HG03378 (cell line): ENCODE measurements at regions not wholly inside any gene's neighbourhood (a gene's known extent, or its start where the extent isn't known, plus 50 kb on each side); places are given as distances from the start of the nearest gene placed in this dataset.

Source experiments
- ATAC-seq: cut with Tn5 transposase; IDR thresholded peaks from one replicate; pipeline ENCODE4 v1.9.1; 2021; ENCODE audit warnings: mild to moderate bottlenecking, moderate library complexity; ENCODE audit not compliant: unreplicated experiment

DNA sequence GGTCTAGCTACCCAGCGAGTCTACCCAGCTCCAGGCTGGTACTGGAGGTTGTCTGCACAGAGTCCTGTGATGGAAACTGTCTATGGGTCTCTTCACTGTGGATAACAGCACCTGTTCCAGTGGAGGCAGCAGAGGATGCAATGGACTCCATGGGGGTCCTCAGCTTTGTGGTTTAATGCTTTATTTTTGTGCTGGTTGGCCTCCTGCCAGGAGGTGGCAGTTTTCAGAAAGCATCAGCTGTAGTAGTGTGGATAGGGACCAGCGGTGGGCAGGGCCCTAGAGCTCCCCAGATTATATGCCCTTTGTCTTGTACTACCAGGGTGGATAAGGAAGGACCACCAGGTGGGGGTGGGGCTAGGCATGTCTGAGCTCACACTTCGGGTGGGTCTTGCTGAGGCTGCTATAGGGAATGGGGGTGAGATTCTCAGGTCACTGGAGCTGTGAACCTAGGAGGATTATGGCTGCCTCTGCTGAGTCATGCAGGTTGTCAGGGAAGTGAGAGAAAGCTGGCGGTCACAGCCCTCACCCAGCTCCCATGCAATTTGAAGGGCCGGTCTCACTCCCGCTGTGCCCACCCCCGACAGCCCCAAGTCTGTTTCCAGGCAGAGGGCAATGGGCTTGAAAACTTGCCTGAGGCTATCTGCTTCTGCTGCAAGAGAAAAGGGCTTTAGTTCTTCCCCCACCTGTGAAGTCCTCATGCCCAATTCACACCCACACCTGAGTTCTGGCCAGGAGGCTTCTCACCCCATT lies 397.1 kb downstream of the TLE1 start:
- ATAC-seq, result no peak

DNA sequence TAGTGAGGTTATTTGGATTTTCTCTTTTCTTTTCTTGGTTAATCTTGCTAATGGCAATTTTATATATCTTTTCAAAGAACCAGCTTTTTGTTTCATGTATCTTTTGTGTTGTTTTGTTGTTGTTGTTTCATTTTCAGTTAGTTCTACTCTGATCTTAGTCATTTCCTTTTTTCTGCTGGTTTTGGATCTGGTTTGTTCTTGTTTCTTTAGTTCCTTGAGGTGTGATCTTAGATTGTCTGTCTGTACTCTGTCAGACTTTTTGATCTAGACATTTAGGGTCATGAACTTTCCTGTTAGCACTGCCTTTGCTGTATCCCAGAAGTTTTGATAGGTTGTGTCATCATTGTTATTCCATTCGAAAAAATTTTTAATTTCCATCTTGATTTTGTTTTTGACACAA lies 399.7 kb downstream of the TLE1 start:
- ATAC-seq, result no peak

DNA sequence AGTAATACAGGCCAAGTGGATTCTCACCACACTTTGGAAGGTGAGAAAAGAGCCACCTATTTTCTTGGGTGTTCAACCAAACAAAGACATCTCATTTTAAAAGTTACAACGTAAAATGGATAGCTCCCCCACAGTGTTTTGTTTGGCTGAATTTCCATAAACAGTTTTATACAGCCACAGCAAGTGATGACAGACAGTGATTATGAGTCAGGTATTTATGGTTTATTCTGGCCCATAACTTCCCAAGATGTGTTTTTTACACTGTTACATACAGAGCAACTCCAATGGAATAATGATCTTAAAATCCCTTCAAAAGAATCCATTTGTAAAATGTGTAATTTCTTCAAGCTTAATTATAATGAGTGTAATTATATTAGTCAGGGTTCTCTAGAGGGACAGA lies 421.3 kb downstream of the TLE1 start:
- no peak for ATAC-seq

DNA sequence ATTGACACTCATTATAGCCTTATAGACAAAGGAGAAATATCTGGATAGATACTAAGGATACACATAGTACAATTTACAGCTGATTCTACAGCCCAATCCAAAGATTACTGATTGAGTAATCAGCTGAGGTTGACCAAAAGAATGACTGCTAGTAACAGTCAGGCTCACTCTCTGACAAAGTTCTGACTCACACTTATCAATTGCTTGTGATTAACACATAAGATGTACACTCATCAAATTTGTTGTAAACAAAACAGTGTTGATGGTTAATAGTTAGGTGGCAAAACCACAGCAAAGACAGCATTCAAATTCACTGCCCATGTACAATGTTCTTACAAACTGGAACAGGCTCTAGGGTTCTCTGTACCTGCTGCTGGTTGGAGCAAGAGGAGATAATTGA lies 422.7 kb downstream of the TLE1 start:
- no peak for ATAC-seq

DNA sequence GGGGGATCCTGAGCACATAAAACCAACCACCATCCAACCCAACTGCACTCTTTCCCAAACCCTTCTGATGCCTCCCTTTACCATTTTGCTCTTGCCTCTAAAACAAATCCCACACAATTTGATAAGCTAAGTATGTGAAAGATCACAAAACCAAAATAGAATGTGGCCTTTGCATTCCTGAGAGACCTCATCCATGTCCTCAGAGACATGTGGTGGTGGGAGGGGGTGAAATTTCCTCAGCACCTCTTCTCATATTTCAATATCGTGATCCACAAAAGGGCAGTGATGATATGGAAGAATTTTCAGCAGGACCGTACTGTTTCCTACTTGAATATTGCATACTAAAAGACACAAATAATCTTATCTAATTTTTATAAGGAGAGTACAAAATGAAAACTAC lies 423.3 kb downstream of the TLE1 start:
- ATAC-seq, result no peak

GRCh38 chr9:81264516-81264915 lies 424.8 kb downstream of the TLE1 start:
- no peak for ATAC-seq

DNA sequence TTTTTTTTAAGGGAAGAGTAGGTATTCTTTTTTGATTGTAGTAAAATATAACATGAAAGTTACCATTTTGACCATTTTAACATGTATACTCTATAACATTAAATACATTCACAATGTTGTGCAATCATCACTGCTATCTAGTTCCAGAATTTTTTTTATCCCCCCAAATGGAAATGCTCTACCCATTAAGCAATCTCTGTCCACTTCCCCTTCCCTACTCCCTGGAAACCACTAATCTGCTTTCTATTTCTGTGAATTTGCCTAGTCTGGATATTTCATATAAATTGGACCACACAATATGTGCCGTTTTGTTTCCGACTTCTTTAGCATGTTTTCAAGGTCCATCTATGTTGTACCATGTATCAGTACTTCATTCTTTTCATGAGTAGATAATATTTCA lies 429.5 kb downstream of the TLE1 start:
- no peak for ATAC-seq

DNA sequence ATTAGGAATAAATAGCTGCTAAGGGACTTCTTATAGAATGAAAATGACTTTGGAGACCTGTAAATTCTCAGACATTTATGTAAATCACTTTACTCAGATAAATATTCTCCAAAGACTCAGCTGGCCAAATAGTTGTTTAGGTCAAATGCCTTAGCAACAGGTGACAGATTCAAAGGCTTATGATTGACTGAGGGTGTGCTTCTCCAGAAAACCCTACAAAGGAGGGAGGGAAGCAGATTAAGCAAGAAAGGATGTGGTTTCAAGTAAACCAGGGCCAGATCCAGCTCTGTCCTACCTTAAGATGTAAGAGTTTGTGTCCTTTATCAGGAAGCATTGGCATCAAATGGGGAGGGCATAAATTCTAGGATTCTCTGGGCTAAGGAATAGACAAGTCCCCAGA lies 433.0 kb downstream of the TLE1 start:
- no peak for ATAC-seq

- ATAC-seq, result no peak
These were observed 438.7 kb downstream of the TLE1 start for GRCh38 chr9:81250606-81251005.

DNA sequence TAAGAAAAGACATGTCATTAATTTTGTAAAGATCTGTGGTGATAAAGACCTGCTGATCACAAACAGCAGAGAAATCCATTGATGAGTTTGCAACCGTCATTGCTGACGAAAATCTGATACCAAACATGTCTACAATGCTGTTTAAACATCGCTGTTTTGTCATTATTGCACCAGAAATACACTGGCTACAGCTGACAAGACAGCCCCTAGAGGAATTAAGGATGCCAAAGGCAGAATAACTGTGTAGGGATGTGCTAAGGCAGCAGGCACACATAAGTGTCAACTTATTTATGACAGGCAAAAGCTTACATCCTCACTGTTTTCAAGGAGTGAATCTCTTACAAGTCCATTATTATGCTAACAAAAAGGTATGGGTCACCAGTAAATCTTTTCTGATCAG lies 439.3 kb downstream of the TLE1 start:
- ATAC-seq, result no peak

DNA sequence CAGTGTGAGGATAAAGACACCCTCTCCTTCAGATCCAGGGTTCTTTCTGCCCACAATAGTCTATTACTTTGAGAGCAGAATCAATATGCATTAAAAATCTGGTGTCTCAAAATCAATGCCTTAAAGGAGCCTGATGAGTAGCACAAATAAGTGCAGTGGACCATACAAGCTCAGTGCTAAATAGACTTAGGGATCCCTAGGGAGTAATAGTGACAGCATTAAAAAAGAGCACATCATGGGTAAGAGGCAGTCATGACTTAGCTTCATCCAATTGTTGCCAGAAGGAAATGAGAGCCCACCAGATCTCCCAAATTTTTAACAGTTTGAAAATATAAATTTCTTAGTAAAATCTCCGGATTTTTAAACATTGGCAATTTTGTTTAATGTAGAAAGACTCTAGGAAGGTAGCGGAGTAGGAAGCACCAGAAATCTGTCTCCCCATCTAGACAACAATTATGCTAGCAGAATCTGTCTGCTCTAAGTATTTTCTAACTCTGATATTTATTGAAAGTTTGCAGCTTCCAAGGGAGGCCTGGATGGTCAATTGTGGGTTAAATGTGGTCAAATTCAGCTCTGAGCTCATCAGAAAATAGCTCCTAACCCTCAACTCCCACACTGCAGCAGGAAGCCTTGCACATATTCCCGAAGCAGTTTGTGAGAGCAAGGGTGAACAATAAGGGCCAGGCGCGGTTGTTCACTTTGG lies 443.9 kb downstream of the TLE1 start:
- ATAC-seq, result no peak

DNA sequence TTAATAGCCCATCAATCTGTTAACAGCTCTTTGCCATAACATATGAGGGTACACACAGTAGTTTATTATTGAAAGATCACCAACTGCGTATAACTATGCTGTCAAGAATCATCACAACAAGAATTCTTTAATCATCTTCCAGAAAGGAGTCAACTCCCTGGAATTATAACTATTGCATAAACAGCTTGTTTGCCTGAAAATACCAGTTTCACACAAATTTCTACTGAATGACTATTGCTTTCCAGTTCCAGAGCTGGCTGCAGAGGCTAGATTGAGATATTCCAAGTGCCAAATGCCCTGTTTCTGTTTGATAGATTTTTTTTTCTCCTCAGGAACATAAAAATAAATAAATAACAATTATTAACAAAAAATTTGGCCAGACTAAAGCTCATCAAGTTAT lies 444.7 kb downstream of the TLE1 start:
- ATAC-seq, result no peak

DNA sequence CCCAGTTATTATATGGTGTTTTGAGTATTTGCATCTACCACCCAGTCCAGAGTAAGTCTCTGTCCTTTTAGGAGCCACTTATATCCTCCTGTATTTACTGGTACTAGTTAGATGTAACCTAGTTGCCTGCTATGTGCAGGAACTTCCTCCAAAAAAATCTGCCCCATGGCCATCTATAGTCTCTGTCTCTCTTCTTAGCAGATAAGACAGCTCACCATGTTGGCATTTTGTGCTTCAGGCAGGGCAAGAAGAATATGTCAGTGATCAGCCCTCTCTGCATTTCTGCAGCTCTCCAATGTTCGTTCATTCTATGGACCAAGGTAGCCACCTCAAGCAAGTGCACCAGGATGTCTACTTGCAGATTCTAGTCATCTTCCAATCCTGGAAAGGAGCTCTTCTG lies 446.5 kb downstream of the TLE1 start:
- no peak for ATAC-seq

DNA sequence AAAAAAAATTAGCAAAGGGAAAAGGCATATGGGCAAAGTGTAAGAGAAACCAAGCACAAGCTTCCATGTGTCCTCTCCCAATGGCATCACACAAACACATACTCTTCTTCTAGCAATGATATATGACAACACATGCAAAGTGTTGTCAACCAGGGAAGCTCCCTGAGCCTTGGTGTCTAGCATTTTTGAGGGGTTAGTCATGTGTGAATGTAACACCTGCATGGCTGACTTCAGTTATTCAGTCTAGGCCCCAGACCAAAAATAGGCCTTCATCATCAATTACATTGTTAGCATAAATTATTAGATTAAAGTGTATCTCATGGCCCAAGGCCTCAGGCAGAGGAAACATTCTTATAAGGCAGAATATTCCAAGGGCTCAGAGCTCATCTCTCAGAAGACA lies 450.0 kb downstream of the TLE1 start:
- no peak for ATAC-seq

DNA sequence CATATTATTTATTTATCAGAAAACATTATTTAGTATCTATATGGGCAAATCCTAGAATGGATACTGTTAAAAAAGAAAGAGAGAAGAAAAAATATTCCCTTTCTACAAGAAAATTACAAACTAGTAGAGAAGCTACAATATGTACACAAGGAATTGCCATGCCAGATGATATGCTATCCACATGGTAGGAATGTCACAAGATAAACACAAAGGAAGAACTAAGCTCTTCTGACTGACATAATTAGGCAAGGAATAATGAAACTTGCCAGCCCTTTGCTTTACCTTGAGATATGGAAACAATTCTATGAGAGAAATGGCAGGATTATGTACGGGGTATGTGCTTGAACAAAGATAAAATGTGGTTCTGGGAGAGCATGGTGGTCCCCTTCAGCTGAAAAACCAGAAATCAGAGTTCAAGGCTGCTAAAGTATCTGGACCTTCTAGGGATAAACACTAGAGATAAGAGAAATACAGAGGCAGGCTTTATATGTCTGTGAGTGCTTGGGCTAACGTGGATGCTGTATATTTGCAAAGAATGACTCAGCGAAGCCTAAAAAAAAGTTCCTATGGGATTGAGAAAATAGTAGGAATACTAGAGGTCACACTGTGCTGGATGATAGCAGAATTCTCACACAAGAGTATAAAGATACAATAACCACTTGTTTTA lies 451.6 kb downstream of the TLE1 start:
- no peak for ATAC-seq

DNA sequence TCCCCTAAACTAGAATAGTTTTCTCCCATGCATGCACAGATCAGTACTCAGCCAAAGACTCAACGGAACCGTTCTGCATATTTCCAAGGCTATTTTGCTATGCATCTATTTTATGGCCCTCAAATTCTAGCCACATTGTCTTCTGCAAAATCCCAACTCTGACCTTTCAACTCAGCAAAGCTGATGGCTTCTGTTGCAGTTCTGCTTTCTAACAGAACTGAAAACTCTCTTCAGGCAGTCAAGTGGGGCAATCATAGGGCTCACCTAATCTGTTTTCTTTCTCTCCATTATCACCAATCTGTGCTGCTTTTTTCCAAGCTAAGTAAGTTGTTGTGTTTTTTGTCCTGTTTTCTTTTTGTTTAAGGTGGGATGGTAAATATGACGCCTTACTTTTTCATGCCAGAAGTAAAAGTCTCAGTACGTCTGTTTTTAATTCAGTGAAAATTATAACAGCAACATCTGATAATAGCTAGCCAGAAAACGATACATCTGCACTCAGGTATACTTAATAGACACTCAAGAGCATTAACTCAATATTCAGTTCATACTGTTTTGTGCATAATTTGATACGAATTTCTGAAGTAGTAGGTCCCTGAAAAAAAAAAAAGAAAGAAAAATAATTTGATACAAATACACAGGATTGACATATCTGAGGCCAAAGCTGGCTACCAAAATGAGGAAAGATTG lies 454.3 kb downstream of the TLE1 start:
- no peak for ATAC-seq

GRCh38 chr9:81231011-81231410 lies 458.3 kb downstream of the TLE1 start:
- no peak for ATAC-seq

GRCh38 chr9:81227507-81228245 lies 461.7 kb downstream of the TLE1 start:
- ATAC-seq, result no peak

DNA sequence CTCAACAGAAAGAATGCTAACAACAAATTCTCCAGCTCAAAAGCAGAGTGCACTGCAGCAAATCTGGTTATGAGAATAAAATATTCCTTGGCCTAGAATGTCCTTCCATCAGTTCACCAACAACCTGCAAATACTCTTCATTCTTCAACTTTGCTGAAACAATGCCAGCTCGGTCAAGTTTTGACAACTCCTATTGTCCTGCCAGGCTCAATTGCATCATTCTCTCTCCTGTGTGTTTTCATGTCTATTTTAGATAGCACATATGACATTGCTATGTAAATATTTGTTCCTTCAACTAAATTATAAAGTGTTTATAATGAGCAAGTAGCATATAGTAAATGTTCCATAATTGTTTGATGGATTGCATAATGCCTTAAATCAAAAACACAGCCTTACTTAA lies 463.8 kb downstream of the TLE1 start:
- ATAC-seq, result no peak

DNA sequence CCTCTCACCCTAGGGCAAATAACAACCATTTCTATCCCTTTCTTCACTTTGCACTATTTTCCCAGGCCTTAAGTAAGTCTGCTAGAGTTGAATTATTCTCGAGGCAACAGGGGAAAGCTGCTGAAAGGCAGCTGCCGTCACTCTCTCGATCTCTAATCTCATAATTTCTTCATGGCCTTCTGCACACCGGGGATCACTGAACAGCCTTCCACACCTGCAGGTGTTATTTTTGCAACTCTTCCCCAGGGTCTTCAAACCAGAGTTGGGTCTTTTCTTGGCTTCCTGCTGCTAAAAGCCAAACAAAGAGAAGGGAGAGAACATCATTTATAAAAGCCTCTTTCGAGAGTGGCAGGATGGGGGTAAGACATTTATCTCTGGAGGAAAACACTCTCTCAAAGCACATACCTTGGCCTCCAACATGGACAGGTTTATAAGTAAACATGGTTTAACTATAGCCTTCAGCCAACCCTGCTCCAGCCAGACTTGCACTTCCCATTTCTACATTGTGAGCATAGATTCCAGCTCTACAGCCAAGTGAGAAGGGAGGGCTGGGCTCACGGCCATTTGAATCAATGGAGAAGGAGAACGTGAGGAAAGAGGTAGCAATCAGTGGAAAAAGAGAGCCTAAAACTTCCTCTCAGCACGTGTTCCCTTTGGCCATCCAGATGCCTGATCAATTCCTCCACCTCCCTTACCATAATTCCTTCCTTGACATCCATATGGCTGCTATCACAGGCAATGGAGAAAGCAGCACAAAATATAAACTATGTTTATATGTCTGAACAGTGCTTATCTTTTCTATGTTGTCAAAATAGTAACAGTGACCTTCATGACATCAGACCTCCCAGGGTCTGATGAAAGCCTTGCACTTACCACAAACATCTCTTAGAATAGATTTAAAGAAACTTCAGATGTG lies 464.9 kb downstream of the TLE1 start:
- no peak for ATAC-seq
